GM23338 (cell line): ENCODE measurements at regions not wholly inside any gene's neighbourhood (a gene's known extent, or its start where the extent isn't known, plus 50 kb on each side); places are given as distances from the start of the nearest gene placed in this dataset.
A peak's percentile ranks its signal among the peaks of the same experiment; 100 is the strongest.

Experiments used
- ATAC-seq: fragments of 200-7000 bp; cut with Tn5 transposase; 3 replicates; pipeline ENCODE4 v1.9.1; 2020
- DNase-seq: peaks from one replicate; pipeline ENCODE4 v3.0.0-alpha.2; 2015; ENCODE audit warnings: low spot score
- H2AFZ ChIP-seq: fragments of 200-600 bp; sonication (generic); 2 replicates; pipeline ENCODE4 v1.8.0; 2016; ENCODE audit warnings: antibody characterized with exemption, mild to moderate bottlenecking, moderate library complexity
- H3F3A ChIP-seq: fragments of 200-600 bp; sonication (generic); replicated peaks from 2 replicates; pipeline ENCODE4 v1.8.0; 2017; ENCODE audit warnings: antibody characterized with exemption, mixed run types, low read depth
- H3K27ac ChIP-seq: fragments of 200-600 bp; sonication (generic); 2 replicates; pipeline ENCODE4 v1.6.1; 2016; ENCODE audit warnings: low read depth
- H3K27me3 ChIP-seq: fragments of 200-600 bp; sonication (generic); 2 replicates; pipeline ENCODE4 v1.8.0; 2016; ENCODE audit warnings: mild to moderate bottlenecking, mixed run types, moderate library complexity; ENCODE audit not compliant: insufficient read depth
- H3K36me3 ChIP-seq: fragments of 200-600 bp; sonication (generic); 2 replicates; pipeline ENCODE4 v1.8.0; 2016; ENCODE audit warnings: mild to moderate bottlenecking; ENCODE audit not compliant: insufficient read depth
- H3K4me1 ChIP-seq: fragments of 200-600 bp; sonication (generic); 2 replicates; pipeline ENCODE4 v1.8.0; 2016; ENCODE audit warnings: mild to moderate bottlenecking, moderate library complexity; ENCODE audit not compliant: insufficient read depth
- H3K4me2 ChIP-seq: fragments of 200-600 bp; sonication (generic); 2 replicates; pipeline ENCODE4 v1.7.1; 2017; ENCODE audit warnings: mixed run types
- H3K4me3 ChIP-seq: fragments of 200-600 bp; sonication (generic); 2 replicates; pipeline ENCODE4 v1.6.1; 2016; ENCODE audit warnings: mixed run types
- H3K79me2 ChIP-seq: fragments of 200-600 bp; sonication (generic); replicated peaks from 2 replicates; pipeline ENCODE4 v1.8.0; 2017; ENCODE audit warnings: mild to moderate bottlenecking; ENCODE audit not compliant: insufficient read depth
- H3K9me2 ChIP-seq: fragments of 200-600 bp; sonication (generic); 2 replicates; pipeline ENCODE4 v1.8.0; 2017; ENCODE audit not compliant: insufficient read depth
- H4K20me1 ChIP-seq: fragments of 200-600 bp; sonication (generic); replicated peaks from 2 replicates; pipeline ENCODE4 v1.8.0; 2017; ENCODE audit warnings: mild to moderate bottlenecking; ENCODE audit not compliant: insufficient read depth
- H3K27ac Mint-ChIP-seq: 2 replicates; pipeline ENCODE4 v1.8.0; 2020; ENCODE audit warnings: inconsistent platforms, mild to moderate bottlenecking, moderate library complexity, mixed read lengths
- H3K27me3 Mint-ChIP-seq: 3 replicates; pipeline ENCODE4 v1.8.0; 2022; ENCODE audit warnings: low read depth, mild to moderate bottlenecking, moderate library complexity, mixed read lengths, inconsistent platforms; ENCODE audit not compliant: insufficient read depth, poor library complexity
- H3K36me3 Mint-ChIP-seq: 3 replicates; pipeline ENCODE4 v1.8.0; 2021; ENCODE audit warnings: low read depth, mild to moderate bottlenecking, inconsistent platforms, moderate library complexity, mixed read lengths
- H3K4me1 Mint-ChIP-seq: 3 replicates; pipeline ENCODE4 v1.8.0; 2020; ENCODE audit warnings: mild to moderate bottlenecking, inconsistent platforms, mixed read lengths
- H3K4me3 Mint-ChIP-seq: 3 replicates; pipeline ENCODE4 v1.8.0; 2021; ENCODE audit warnings: moderate library complexity, mild to moderate bottlenecking, inconsistent platforms, mixed read lengths
- H3K9me3 Mint-ChIP-seq: 3 replicates; pipeline ENCODE4 v1.8.0; 2020; ENCODE audit warnings: moderate library complexity, mild to moderate bottlenecking, inconsistent platforms, mixed read lengths
- CREB1 ChIP-seq: fragments of 250-450 bp; sonication (Bioruptor Pico); IDR thresholded peaks from 2 replicates; pipeline ENCODE4 v1.5.0; 2020; ENCODE audit warnings: low read depth, mild to moderate bottlenecking, moderate library complexity
- JUNB ChIP-seq: IDR thresholded peaks from one replicate; pipeline ENCODE4 v1.6.1; 2016; ENCODE audit warnings: antibody characterized with exemption; ENCODE audit not compliant: unreplicated experiment
- STAT1 ChIP-seq: IDR thresholded peaks from one replicate; pipeline ENCODE4 v1.6.1; 2016; ENCODE audit warnings: antibody characterized with exemption; ENCODE audit not compliant: unreplicated experiment
- ZNF331 ChIP-seq: fragments of 250-450 bp; sonication (Bioruptor Pico); IDR thresholded peaks from 2 replicates; pipeline ENCODE4 v1.5.0; 2020; ENCODE audit warnings: low read depth, mild to moderate bottlenecking, moderate library complexity
- TF ChIP-seq, protein P1 (sequence below): fragments of 250-450 bp; sonication (Bioruptor Pico); IDR thresholded peaks from 2 replicates; pipeline ENCODE4 v1.5.0; 2020; ENCODE audit warnings: mild to moderate bottlenecking, moderate library complexity
- TF ChIP-seq, protein P2 (sequence below): IDR thresholded peaks from one replicate; pipeline ENCODE4 v1.6.1; 2018; ENCODE audit warnings: antibody characterized with exemption; ENCODE audit not compliant: unreplicated experiment

GRCh38 chr14:89621791-89622638 is 205.0 kb upstream of the FOXN3 start (continued):
- TF ChIP-seq, protein P1, sequence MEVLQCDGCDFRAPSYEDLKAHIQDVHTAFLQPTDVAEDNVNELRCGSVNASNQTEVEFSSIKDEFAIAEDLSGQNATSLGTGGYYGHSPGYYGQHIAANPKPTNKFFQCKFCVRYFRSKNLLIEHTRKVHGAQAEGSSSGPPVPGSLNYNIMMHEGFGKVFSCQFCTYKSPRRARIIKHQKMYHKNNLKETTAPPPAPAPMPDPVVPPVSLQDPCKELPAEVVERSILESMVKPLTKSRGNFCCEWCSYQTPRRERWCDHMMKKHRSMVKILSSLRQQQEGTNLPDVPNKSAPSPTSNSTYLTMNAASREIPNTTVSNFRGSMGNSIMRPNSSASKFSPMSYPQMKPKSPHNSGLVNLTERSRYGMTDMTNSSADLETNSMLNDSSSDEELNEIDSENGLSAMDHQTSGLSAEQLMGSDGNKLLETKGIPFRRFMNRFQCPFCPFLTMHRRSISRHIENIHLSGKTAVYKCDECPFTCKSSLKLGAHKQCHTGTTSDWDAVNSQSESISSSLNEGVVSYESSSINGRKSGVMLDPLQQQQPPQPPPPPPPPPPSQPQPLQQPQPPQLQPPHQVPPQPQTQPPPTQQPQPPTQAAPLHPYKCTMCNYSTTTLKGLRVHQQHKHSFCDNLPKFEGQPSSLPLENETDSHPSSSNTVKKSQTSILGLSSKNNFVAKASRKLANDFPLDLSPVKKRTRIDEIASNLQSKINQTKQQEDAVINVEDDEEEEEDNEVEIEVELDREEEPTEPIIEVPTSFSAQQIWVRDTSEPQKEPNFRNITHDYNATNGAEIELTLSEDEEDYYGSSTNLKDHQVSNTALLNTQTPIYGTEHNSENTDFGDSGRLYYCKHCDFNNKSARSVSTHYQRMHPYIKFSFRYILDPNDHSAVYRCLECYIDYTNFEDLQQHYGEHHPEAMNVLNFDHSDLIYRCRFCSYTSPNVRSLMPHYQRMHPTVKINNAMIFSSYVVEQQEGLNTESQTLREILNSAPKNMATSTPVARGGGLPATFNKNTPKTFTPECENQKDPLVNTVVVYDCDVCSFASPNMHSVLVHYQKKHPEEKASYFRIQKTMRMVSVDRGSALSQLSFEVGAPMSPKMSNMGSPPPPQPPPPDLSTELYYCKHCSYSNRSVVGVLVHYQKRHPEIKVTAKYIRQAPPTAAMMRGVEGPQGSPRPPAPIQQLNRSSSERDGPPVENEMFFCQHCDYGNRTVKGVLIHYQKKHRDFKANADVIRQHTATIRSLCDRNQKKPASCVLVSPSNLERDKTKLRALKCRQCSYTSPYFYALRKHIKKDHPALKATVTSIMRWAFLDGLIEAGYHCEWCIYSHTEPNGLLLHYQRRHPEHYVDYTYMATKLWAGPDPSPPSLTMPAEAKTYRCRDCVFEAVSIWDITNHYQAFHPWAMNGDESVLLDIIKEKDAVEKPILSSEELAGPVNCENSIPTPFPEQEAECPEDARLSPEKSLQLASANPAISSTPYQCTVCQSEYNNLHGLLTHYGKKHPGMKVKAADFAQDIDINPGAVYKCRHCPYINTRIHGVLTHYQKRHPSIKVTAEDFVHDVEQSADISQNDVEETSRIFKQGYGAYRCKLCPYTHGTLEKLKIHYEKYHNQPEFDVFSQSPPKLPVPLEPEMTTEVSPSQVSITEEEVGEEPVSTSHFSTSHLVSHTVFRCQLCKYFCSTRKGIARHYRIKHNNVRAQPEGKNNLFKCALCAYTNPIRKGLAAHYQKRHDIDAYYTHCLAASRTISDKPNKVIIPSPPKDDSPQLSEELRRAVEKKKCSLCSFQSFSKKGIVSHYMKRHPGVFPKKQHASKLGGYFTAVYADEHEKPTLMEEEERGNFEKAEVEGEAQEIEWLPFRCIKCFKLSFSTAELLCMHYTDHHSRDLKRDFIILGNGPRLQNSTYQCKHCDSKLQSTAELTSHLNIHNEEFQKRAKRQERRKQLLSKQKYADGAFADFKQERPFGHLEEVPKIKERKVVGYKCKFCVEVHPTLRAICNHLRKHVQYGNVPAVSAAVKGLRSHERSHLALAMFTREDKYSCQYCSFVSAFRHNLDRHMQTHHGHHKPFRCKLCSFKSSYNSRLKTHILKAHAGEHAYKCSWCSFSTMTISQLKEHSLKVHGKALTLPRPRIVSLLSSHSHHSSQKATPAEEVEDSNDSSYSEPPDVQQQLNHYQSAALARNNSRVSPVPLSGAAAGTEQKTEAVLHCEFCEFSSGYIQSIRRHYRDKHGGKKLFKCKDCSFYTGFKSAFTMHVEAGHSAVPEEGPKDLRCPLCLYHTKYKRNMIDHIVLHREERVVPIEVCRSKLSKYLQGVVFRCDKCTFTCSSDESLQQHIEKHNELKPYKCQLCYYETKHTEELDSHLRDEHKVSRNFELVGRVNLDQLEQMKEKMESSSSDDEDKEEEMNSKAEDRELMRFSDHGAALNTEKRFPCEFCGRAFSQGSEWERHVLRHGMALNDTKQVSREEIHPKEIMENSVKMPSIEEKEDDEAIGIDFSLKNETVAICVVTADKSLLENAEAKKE (CRISPR knock-in tag): no peak
- TF ChIP-seq CREB1 (CRISPR knock-in tag) (no peak), ZNF331 (CRISPR knock-in tag) (no peak), STAT1 (no peak)

DNA sequence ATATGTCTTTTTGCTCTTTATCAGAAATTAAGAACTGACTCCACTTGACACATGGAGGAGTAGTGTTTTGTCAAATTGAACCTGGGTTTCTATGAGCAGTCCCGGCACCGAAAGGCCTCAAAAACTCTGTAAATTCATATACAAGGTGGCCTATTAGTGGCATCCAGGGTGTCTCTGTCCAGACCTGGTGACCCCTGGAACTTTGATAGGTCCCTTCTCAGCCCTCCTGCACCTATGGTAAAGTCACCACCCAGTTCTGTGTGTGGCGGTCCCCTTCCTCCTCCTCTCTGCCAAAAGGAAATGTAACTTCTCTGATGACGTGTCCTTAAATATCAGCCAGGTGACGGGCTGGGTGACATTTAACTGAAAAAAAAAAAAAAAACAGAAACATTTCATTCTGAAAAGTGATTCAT is 204.0 kb upstream of the FOXN3 start:
- H3K27ac Mint-ChIP-seq: peak overlapping the region; percentile 21
- H3K9me3 Mint-ChIP-seq: no peaks in the 10 kb centered on the region; the same call in 2 of the 3 replicates
- Histone ChIP-seq H4K20me1 (no peaks in the 10 kb centered on the region), H2AFZ (peak overlapping the region; percentile 19; the same call in 1 of the 2 replicates), H3K27me3 (no peaks in the 10 kb centered on the region), H3F3A (0 out of 2 replicates have a peak, but pooled peaks cover 12% of the 10 kb centered on the region), H3K4me2 (peak overlapping the region; percentile 67; the same call in 1 of the 2 replicates), H3K4me1 (peaks cover 23% of the 10 kb centered on the region), H3K36me3 (no peaks in the 10 kb centered on the region), H3K4me3 (no peak overlapping the region), H3K9me2 (peaks cover 4% of the 10 kb centered on the region; the same call in 1 of the 2 replicates), H3K27ac (no peak overlapping the region), H3K79me2 (peaks cover 23% of the 10 kb centered on the region)
- H3K27me3 Mint-ChIP-seq: peaks cover 13% of the 10 kb centered on the region
- ATAC-seq (no peak), DNase-seq (no peak)
- H3K4me3 Mint-ChIP-seq: no peak overlapping the region
- H3K36me3 Mint-ChIP-seq: 0 out of 3 replicates have a peak, but pooled peaks cover 3% of the 10 kb centered on the region
- peaks cover 51% of the 10 kb centered on the region for H3K4me1 Mint-ChIP-seq
- TF ChIP-seq CREB1 (CRISPR knock-in tag) (no peak), JUNB (no peak)
- TF ChIP-seq, protein P2, sequence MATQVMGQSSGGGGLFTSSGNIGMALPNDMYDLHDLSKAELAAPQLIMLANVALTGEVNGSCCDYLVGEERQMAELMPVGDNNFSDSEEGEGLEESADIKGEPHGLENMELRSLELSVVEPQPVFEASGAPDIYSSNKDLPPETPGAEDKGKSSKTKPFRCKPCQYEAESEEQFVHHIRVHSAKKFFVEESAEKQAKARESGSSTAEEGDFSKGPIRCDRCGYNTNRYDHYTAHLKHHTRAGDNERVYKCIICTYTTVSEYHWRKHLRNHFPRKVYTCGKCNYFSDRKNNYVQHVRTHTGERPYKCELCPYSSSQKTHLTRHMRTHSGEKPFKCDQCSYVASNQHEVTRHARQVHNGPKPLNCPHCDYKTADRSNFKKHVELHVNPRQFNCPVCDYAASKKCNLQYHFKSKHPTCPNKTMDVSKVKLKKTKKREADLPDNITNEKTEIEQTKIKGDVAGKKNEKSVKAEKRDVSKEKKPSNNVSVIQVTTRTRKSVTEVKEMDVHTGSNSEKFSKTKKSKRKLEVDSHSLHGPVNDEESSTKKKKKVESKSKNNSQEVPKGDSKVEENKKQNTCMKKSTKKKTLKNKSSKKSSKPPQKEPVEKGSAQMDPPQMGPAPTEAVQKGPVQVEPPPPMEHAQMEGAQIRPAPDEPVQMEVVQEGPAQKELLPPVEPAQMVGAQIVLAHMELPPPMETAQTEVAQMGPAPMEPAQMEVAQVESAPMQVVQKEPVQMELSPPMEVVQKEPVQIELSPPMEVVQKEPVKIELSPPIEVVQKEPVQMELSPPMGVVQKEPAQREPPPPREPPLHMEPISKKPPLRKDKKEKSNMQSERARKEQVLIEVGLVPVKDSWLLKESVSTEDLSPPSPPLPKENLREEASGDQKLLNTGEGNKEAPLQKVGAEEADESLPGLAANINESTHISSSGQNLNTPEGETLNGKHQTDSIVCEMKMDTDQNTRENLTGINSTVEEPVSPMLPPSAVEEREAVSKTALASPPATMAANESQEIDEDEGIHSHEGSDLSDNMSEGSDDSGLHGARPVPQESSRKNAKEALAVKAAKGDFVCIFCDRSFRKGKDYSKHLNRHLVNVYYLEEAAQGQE: no peak
